CD4-positive, alpha-beta T cell (primary cell): ENCODE measurements at regions not wholly inside any gene's neighbourhood (a gene's known extent, or its start where the extent isn't known, plus 50 kb on each side); places are given as distances from the start of the nearest gene placed in this dataset.

ENCODE experiments used
- ATAC-seq: fragments of 200-7000 bp; cut with Tn5 transposase; one replicate; pipeline ENCODE4 v1.10.0; 2022; ENCODE audit warnings: mild to moderate bottlenecking; ENCODE audit not compliant: poor library complexity
- CTCF ChIA-PET: fragments of 350-600 bp; sonication (Branson Sonifier 250); formaldehyde crosslinking; loops from one replicate; lab custom pipeline; 2021; ENCODE audit warnings: antibody characterized with exemption, inconsistent platforms; lab: Charles Lee
- POLR2A ChIA-PET: fragments of 350-600 bp; sonication (Branson Sonifier 250); formaldehyde crosslinking; loops from one replicate; lab custom pipeline; 2021; ENCODE audit warnings: antibody characterized with exemption, inconsistent platforms; lab: Charles Lee
- DNase-seq, 14 experiments: peaks; one replicate each; pipeline ENCODE4 v3.0.0-alpha.2; 2013 to 2020; ENCODE audit warnings: mixed read lengths in 2 of 14
- H3K27ac ChIP-seq, 2 donors: one replicate each; pipeline versions ENCODE4 v1.5.1 to v1.7.0; 2013; ENCODE audit warnings: low read length in 2 of 2, low read depth in 1 of 2, mild to moderate bottlenecking in 1 of 2
- H3K27me3 ChIP-seq, 2 experiments: 1 replicate in 1 of 2; 2 replicates in 1 of 2; pipeline versions ENCODE4 v1.6.1 to v1.7.0; 2013; ENCODE audit warnings: low read length in 2 of 2, control low read depth in 1 of 2, mild to moderate bottlenecking in 1 of 2, moderate library complexity in 1 of 2; ENCODE audit not compliant: insufficient read depth in 2 of 2, control insufficient read depth in 1 of 2
- H3K36me3 ChIP-seq: one replicate; pipeline ENCODE4 v1.6.1; 2013; ENCODE audit warnings: low read length, control low read depth; ENCODE audit not compliant: insufficient read depth
- H3K4me1 ChIP-seq: one replicate; pipeline ENCODE4 v1.6.1; 2013; ENCODE audit warnings: low read length, control low read depth; ENCODE audit not compliant: insufficient read depth
- H3K4me3 ChIP-seq: one replicate; pipeline ENCODE4 v1.5.1; 2013; ENCODE audit warnings: mild to moderate bottlenecking, low read length, moderate library complexity
- H3K9me3 ChIP-seq, 2 experiments: 1 replicate in 1 of 2; 2 replicates in 1 of 2; pipeline versions ENCODE4 v1.6.1 to v1.7.0; 2013; ENCODE audit warnings: low read length in 2 of 2, mild to moderate bottlenecking in 2 of 2, control low read depth in 1 of 2, moderate library complexity in 1 of 2; ENCODE audit not compliant: control insufficient read depth in 1 of 2, insufficient read depth in 1 of 2
- H3K27ac Mint-ChIP-seq: one replicate; pipeline ENCODE4 v1.8.0; 2020; ENCODE audit warnings: mixed read lengths
- H3K27me3 Mint-ChIP-seq: one replicate; pipeline ENCODE4 v1.8.0; 2021; ENCODE audit warnings: mixed read lengths
- H3K36me3 Mint-ChIP-seq: one replicate; pipeline ENCODE4 v1.8.0; 2021; ENCODE audit warnings: low read depth, mixed read lengths
- H3K4me1 Mint-ChIP-seq: one replicate; pipeline ENCODE4 v1.8.0; 2021; ENCODE audit warnings: low read depth, mixed read lengths
- H3K4me3 Mint-ChIP-seq: one replicate; pipeline ENCODE4 v1.8.0; 2020; ENCODE audit warnings: mild to moderate bottlenecking, mixed read lengths
- H3K9me3 Mint-ChIP-seq: one replicate; pipeline ENCODE4 v1.8.0; 2020; ENCODE audit warnings: mixed read lengths
- CTCF ChIP-seq: fragments of 200-600 bp; IDR thresholded peaks from one replicate; pipeline ENCODE4 v1.8.0; 2022; ENCODE audit warnings: antibody characterized with exemption, mild to moderate bottlenecking
- intact Hi-C, 2 experiments: fragments of 100-400 bp; cut with DNase I in 1 of 2; cut with micrococcal nuclease in 1 of 2; formaldehyde crosslinking; loops; one replicate each; pipeline versions ENCODE4 v1.15.1 to v1.9.0; 2023 to 2025; cut with DNase I, micrococcal nuclease

GRCh38 chr17:36722121-36722902, 120.9 kb downstream of the MRM1 start:
- no peak for TF ChIP-seq CTCF
- CTCF ChIA-PET, result no interaction called here

GRCh38 chr17:36722903-36723263, 121.5 kb downstream of the MRM1 start:
- ChIA-PET CTCF (no interaction called here), POLR2A (interaction anchor here (0.7 to 2.4 kb wide), 10 partner anchors 13 to 636 kb away, joined by 3 to 8 read pairs (median 5); partner anchors contain the start of genes AATF, MYO19 and PIGW)
- Mint-ChIP-seq H3K9me3 (no peaks in the 10 kb centered on the region), H3K27ac (peak overlapping the region; percentile 97), H3K4me1 (peaks cover 72% of the 10 kb centered on the region), H3K36me3 (no peaks in the 10 kb centered on the region), H3K4me3 (peak overlapping the region; percentile 87), H3K27me3 (no peaks in the 10 kb centered on the region)
- intact Hi-C loops, result loop anchor here (1.0 to 5.0 kb wide), 4 partner anchors 181 to 241 kb away; partner anchors contain the start of genes AATF (in 2 of the 2) and GGNBP2 (in 1 of the 2)
- DNase-seq (peak in 1 of 14 experiments; percentile 21), ATAC-seq (no peak)
- H3K9me3 ChIP-seq, result no peaks in the 10 kb centered on the region
- H3K36me3 ChIP-seq, result no peaks in the 10 kb centered on the region
- no peaks in the 10 kb centered on the region for H3K27me3 ChIP-seq
- no peak for TF ChIP-seq CTCF
- H3K27ac ChIP-seq, result peak overlapping the region; percentile 73 to 75
- H3K4me1 ChIP-seq, result peaks cover 50% of the 10 kb centered on the region
- H3K4me3 ChIP-seq, result peak overlapping the region; percentile 63

More at GRCh38 chr17:36722121-36722902, 120.9 kb downstream of the MRM1 start:
- POLR2A ChIA-PET, result interaction anchor here (0.7 to 2.4 kb wide), 11 partner anchors 10 to 637 kb away, joined by 3 to 8 read pairs (median 4); partner anchors contain the start of genes AATF, MYO19 and PIGW
- no peaks in the 10 kb centered on the region for H3K36me3 Mint-ChIP-seq
- Histone ChIP-seq H3K4me1 (peaks cover 44% of the 10 kb centered on the region), H3K27me3 (no peaks in the 10 kb centered on the region), H3K4me3 (peak overlapping the region; percentile 63), H3K36me3 (no peaks in the 10 kb centered on the region), H3K27ac (peak overlapping the region; percentile 73 to 75), H3K9me3 (no peaks in the 10 kb centered on the region)
- peak overlapping the region; percentile 87 for H3K4me3 Mint-ChIP-seq
- no peaks in the 10 kb centered on the region for H3K9me3 Mint-ChIP-seq
- peak; percentile 97 for ATAC-seq
- peak overlapping the region; percentile 97 for H3K27ac Mint-ChIP-seq
- H3K27me3 Mint-ChIP-seq, result no peaks in the 10 kb centered on the region
- H3K4me1 Mint-ChIP-seq, result peaks cover 66% of the 10 kb centered on the region
- DNase-seq, result peak; percentile 62 to 89 (median 80)
- intact Hi-C loops, result loop anchor here (1.0 to 5.0 kb wide), 4 partner anchors 180 to 240 kb away; partner anchors contain the start of genes AATF (in 2 of the 2) and GGNBP2 (in 1 of the 2)

- DNase-seq, result peak in 1 of 14 experiments; percentile 22
- Histone ChIP-seq H3K36me3 (no peaks in the 10 kb centered on the region), H3K9me3 (no peaks in the 10 kb centered on the region), H3K4me1 (peaks cover 57% of the 10 kb centered on the region), H3K27me3 (no peaks in the 10 kb centered on the region), H3K27ac (peak overlapping the region; percentile 73 to 75), H3K4me3 (no peak overlapping the region)
- Mint-ChIP-seq H3K9me3 (no peaks in the 10 kb centered on the region), H3K27me3 (no peaks in the 10 kb centered on the region), H3K4me3 (peak overlapping the region; percentile 87), H3K4me1 (peaks cover 79% of the 10 kb centered on the region), H3K36me3 (no peaks in the 10 kb centered on the region), H3K27ac (peak overlapping the region; percentile 97)
- no peak for ATAC-seq
- intact Hi-C loops, result loop anchor here in 1 of 2 experiments (2.0 to 5.0 kb wide), 3 partner anchors 181 to 241 kb away; partner anchors contain the start of genes AATF and GGNBP2
- ChIA-PET CTCF (no interaction called here), POLR2A (interaction anchor here (1.0 to 2.4 kb wide), 4 partner anchors 32 to 636 kb away, joined by 3 to 8 read pairs (median 4); no protein-coding TSS in a partner anchor)
- TF ChIP-seq CTCF, result no peak
Measured at GRCh38 chr17:36723459-36724025, 122.2 kb downstream of the MRM1 start.
